SK-N-MC (cell line): ENCODE measurements at regions not wholly inside any gene's neighbourhood (a gene's known extent, or its start where the extent isn't known, plus 50 kb on each side); places are given as distances from the start of the nearest gene placed in this dataset.

Experiments
- DNase-seq: peaks from one replicate; pipeline ENCODE4 v3.0.0-alpha.2; 2011; ENCODE audit warnings: low read depth, low spot score
- H3K27ac ChIP-seq: fragments of 200-600 bp; sonication (generic); 2 replicates; pipeline ENCODE4 v1.5.1; 2016; ENCODE audit warnings: mixed run types
- H3K36me3 ChIP-seq: fragments of 200-600 bp; sonication (generic); 2 replicates; pipeline ENCODE4 v1.6.1; 2017; ENCODE audit warnings: antibody characterized with exemption, low read length, mixed read lengths; ENCODE audit not compliant: insufficient read depth
- H3K4me3 ChIP-seq: fragments of 200-600 bp; sonication (generic); 2 replicates; pipeline ENCODE4 v1.5.1; 2016
- H3K9ac ChIP-seq: fragments of 200-600 bp; sonication (generic); 2 replicates; pipeline ENCODE4 v1.8.0; 2017; ENCODE audit warnings: mixed run types, mixed read lengths; ENCODE audit not compliant: insufficient read length
- H3K9me3 ChIP-seq: fragments of 200-600 bp; sonication (generic); 2 replicates; pipeline ENCODE4 v1.6.1; 2017; ENCODE audit warnings: low read depth, mild to moderate bottlenecking, antibody characterized with exemption, low read length, moderate library complexity, mixed read lengths
- EZH2 ChIP-seq: fragments of 200-600 bp; sonication (generic); IDR thresholded peaks from one replicate; pipeline ENCODE4 v1.6.1; 2017; ENCODE audit warnings: antibody characterized with exemption
- FOXP2 ChIP-seq: optimal IDR thresholded peaks from 2 replicates; pipeline ENCODE3; 2011; ENCODE audit warnings: mild to moderate bottlenecking, moderate library complexity; ENCODE audit not compliant: insufficient read depth; ENCODE audit errors: extremely low read length, control extremely low read depth
- POLR2AphosphoS5 ChIP-seq: IDR thresholded peaks from 2 replicates; pipeline ENCODE4 v1.6.1; 2012; ENCODE audit warnings: mild to moderate bottlenecking, low read depth, low read length, borderline replicate concordance

DNA sequence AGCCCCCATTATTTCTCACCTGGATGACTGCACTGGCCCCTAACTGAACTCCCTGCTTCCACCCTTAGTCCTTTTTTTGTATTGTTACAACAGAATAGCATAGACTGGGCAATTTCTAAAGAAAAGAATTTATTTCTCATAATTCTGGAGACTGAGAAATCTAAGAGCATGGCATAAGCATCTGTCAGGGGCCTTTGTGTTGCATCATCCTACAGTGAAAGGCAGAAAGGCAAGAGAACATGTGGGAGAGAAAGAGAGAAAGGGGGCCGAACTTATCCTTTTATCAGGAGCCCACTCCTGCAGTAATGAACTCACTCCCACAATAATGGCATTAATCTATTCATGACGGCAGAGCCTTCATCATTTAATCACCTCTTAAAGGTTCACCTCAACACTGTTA lies 122.1 kb downstream of the EFNB1 start:
- Histone ChIP-seq H3K9ac (no peak overlapping the region), H3K9me3 (no peaks in the 10 kb centered on the region), H3K36me3 (no peaks in the 10 kb centered on the region), H3K4me3 (no peak overlapping the region), H3K27ac (peak overlapping the region; percentile 50; the same call in 1 of the 2 replicates)
- TF ChIP-seq POLR2AphosphoS5, result no peak
- no peak for TF ChIP-seq FOXP2
- no peak for TF ChIP-seq EZH2
- DNase-seq, result no peak

DNA sequence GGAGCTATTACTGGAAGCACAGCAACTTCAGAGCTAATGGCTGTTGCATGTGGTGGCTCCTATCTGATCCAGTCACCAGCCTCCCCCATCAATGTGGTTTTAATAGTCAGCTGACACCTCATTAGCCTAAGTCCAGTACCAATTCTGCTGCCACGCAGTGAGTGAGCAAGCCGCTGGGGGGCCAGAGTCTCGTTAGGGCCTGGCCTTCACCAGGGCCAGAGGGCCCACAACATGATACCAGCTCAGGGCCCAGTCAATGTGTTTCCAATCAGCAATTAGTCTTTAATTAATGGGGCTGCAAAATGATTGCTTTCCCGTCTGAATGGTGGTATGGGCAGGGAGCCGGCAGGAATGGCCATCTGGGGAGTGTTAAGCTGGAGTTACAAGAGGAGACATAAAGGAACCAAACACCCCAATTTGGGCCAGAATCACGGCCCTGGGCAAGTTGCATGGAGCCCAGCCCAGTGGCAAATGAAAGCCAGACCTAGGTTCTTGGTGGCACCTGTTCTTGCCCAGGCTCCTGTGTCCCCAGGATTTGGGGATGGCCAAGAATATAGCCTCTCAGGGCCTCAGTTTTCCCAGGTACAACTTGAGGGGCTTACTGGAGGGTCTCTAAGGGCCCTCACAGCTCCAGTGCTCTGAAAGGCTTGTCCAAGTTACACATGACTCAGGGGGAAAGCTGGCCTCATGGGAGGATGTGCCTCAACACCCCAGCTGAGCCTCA lies 119.2 kb downstream of the EFNB1 start:
- Histone ChIP-seq H3K36me3 (no peaks in the 10 kb centered on the region), H3K27ac (no peak overlapping the region), H3K4me3 (no peak overlapping the region), H3K9ac (no peak overlapping the region), H3K9me3 (no peaks in the 10 kb centered on the region)
- TF ChIP-seq POLR2AphosphoS5, result no peak
- TF ChIP-seq FOXP2, result no peak
- no peak for TF ChIP-seq EZH2
- DNase-seq, result no peak

DNA sequence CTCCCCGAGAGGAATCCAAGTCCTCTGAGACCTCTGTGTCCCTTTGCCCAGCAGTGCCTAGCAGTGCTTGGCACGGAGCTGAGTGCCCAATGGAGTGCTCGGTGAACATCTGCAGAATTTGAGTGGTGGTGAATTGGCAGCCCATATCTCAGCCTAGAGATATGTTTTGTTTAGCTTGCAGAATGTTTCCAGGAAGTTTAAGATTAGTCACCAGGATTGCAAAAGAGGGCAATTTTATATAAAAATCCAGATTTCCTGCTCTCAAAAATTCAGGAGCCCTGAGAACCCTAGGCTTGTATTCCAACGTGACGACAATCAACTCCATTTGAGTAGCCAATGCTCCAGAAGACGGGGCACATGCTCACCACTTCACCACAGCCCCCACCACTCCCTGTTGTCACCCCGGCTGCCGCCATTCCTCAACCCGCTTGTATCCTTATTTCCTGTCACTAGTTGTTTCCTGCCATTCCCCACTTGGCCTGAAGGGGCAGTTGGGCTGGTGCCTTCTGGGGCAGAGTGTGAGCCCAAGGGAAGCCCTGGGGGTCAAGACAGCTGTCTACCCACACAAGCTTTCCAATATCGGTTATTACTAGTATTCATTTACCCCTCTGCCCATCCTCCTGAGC lies 116.9 kb downstream of the EFNB1 start:
- no peaks in the 10 kb centered on the region for H3K9me3 ChIP-seq
- no peak for DNase-seq
- H3K9ac ChIP-seq, result no peak overlapping the region
- no peaks in the 10 kb centered on the region for H3K36me3 ChIP-seq
- TF ChIP-seq EZH2, result no peak
- TF ChIP-seq POLR2AphosphoS5, result no peak
- no peak for TF ChIP-seq FOXP2
- no peak overlapping the region for H3K4me3 ChIP-seq
- H3K27ac ChIP-seq, result 0 out of 2 replicates have a peak overlapping the region, but pooled peaks have one; percentile 19

DNA sequence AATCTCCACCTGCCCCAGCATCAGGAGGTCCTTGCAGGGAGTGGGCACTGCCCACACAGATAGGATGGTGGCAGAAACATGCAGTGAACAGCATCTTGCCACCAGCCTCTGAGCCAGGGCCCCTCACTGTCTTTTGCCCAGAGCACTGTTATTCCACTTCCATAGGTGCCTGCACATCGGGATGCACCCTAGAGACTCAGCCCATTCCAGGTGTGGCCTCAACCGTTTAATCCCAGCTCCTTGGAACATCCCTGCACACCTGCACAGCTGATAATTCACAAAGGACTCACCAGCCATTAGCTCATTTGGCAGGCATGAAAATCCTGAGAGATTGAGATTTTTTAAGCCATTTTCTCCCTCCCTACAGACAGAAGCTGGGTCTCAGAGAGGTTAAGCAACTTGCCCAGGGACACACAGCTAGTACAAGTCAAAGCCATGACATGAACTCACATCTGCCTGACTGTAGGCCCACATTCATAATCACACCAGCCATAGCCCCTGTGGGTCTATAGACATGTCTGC lies 116.3 kb downstream of the EFNB1 start:
- H3K36me3 ChIP-seq, result no peaks in the 10 kb centered on the region
- DNase-seq, result no peak
- H3K27ac ChIP-seq, result 0 out of 2 replicates have a peak overlapping the region, but pooled peaks have one; percentile 19
- H3K4me3 ChIP-seq, result no peak overlapping the region
- no peak overlapping the region for H3K9ac ChIP-seq
- TF ChIP-seq EZH2 (no peak), POLR2AphosphoS5 (no peak), FOXP2 (no peak)
- no peaks in the 10 kb centered on the region for H3K9me3 ChIP-seq

DNA sequence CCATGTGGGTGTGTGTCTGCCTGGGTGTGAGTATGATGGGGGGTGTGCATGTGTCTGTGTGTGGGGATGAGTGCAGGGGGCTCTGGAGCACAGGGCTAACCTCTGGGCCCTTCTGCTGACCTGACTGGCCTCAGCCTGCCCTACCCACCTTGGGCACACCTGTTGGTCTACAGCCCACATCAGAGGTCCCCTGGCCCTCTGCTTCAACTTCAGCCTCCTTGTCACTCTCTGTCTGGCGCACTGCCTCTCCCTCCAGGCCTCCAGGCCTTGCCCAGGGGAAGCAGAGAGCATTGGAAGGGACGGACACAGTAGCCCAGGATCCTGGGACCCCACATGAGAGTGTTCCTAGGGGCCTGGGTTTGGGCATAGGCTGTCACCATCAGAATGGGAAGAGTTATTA lies 115.4 kb downstream of the EFNB1 start:
- no peak for TF ChIP-seq POLR2AphosphoS5
- no peak for TF ChIP-seq FOXP2
- no peak for TF ChIP-seq EZH2
- Histone ChIP-seq H3K9me3 (no peaks in the 10 kb centered on the region), H3K9ac (no peak overlapping the region), H3K4me3 (no peak overlapping the region), H3K36me3 (no peaks in the 10 kb centered on the region), H3K27ac (no peak overlapping the region)
- DNase-seq, result no peak

DNA sequence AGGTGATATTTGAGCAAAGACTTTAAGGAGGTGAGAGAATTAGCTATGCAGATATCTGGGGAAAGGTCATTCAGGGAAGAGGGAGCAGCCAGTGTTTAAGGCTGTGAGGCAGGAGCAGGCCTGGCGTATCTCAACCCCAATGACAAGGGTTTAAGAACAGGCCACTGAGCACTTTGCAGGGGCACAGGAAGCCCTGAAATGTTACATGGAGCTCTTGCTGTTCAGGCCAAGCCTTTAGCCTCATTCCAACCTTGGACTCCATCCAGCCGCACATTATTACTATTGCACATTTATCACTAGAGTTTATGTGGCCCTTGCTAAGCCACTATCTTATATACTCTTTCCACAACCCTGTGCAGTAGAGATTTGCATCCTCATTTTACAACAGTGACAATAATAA lies 114.0 kb downstream of the EFNB1 start:
- Histone ChIP-seq H3K4me3 (no peak overlapping the region), H3K27ac (no peak overlapping the region), H3K9ac (no peak overlapping the region), H3K9me3 (no peaks in the 10 kb centered on the region), H3K36me3 (no peaks in the 10 kb centered on the region)
- no peak for DNase-seq
- TF ChIP-seq EZH2, result no peak
- no peak for TF ChIP-seq POLR2AphosphoS5
- TF ChIP-seq FOXP2, result no peak

DNA sequence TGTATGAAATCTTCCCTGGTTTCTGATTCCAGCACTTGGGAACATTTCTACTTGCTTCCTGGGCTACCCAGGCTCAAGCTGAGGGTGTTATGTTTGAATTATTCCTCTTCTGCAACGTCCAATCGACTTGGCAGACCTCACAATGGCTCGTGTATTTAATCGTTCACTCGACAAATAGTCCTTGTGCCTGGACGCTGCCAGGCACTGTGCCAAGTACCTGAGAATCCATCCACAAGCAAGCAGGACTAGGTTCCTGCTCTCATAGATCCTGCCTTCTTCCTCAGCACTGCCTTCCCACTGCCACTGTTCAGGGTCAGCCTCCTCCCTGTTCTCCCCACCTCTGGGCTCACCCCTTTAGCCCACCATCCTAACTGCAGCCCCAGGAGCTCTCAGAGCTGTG lies 113.3 kb downstream of the EFNB1 start:
- Histone ChIP-seq H3K4me3 (no peak overlapping the region), H3K27ac (no peak overlapping the region), H3K9me3 (no peaks in the 10 kb centered on the region), H3K36me3 (no peaks in the 10 kb centered on the region), H3K9ac (no peak overlapping the region)
- DNase-seq, result no peak
- no peak for TF ChIP-seq POLR2AphosphoS5
- TF ChIP-seq FOXP2, result no peak
- no peak for TF ChIP-seq EZH2

DNA sequence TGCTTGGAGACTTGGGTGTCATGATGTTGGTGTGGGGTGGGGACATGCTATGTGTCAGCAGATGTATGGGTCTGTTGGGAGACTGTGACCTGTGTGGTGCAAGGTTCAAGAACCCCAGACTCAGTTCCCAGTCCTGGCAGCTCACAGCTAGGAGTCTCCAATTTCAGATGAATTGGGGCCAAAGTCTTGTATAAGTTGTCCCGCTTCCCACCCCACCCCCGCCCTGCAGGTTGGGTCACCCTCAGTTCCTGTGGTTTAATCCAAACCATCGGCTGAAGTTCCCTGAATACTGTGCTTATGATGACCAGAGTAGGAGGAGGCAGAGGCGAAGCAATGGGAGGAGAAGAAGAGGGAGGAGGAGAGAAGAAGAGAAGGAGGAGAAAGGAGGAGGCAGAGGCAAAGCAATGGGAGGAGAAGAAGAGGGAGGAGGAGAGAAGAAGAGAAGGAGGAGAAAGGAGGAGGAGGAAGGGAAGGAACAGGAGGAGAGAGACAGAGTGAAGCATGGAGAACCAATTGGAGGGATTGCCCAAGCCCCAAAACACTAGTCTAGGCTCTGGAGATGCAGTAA lies 112.6 kb downstream of the EFNB1 start:
- Histone ChIP-seq H3K9ac (no peak overlapping the region), H3K27ac (no peak overlapping the region), H3K9me3 (no peaks in the 10 kb centered on the region), H3K36me3 (no peaks in the 10 kb centered on the region), H3K4me3 (no peak overlapping the region)
- TF ChIP-seq FOXP2 (no peak), POLR2AphosphoS5 (no peak), EZH2 (no peak)
- no peak for DNase-seq
